Astrocyte of the spinal cord (primary cell): ENCODE measurements at regions not wholly inside any gene's neighbourhood (a gene's known extent, or its start where the extent isn't known, plus 50 kb on each side); places are given as distances from the start of the nearest gene placed in this dataset.

Experiments
- DNase-seq: peaks from one replicate; pipeline ENCODE4 v3.0.0; 2011; ENCODE audit warnings: low read depth, low spot score
- H3K4me3 ChIP-seq: 2 replicates; pipeline ENCODE4 v1.5.1; 2011; ENCODE audit warnings: low read depth, mild to moderate bottlenecking, low read length, moderate library complexity
- in situ Hi-C: cut with HindIII; loops from 2 replicates; pipeline ENCODE4 v1.10.0; 2017; ENCODE audit warnings: low sequenced_read_pairs
- TF ChIP-seq, protein P1 (sequence below): IDR thresholded peaks from 2 replicates; pipeline ENCODE4 v1.5.1; 2012; ENCODE audit warnings: low read depth, mild to moderate bottlenecking, low read length, inconsistent platforms

DNA sequence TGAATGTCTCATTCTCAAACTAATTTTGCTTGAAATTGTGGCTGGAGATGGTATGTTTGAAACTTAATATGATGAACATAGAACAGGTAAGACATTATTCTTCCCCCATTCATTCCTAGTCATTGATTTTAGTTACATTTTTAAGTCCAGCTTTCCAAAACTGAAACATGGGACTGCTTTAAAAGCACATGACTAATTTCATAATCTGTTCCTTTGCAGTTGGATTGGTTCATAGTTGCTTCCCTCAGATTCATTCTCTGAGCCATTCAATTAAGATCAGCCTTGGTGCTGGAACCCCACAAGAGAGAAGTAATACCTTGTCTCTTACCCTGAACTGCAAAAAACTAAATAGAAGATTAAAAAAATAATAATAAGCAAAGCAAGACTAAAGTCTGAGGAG, 87.5 kb upstream of the TGFBR2 start:
- no peak for DNase-seq
- no peak overlapping the region for H3K4me3 ChIP-seq
- in situ Hi-C loops, result no loop called here
- TF ChIP-seq, protein P1, sequence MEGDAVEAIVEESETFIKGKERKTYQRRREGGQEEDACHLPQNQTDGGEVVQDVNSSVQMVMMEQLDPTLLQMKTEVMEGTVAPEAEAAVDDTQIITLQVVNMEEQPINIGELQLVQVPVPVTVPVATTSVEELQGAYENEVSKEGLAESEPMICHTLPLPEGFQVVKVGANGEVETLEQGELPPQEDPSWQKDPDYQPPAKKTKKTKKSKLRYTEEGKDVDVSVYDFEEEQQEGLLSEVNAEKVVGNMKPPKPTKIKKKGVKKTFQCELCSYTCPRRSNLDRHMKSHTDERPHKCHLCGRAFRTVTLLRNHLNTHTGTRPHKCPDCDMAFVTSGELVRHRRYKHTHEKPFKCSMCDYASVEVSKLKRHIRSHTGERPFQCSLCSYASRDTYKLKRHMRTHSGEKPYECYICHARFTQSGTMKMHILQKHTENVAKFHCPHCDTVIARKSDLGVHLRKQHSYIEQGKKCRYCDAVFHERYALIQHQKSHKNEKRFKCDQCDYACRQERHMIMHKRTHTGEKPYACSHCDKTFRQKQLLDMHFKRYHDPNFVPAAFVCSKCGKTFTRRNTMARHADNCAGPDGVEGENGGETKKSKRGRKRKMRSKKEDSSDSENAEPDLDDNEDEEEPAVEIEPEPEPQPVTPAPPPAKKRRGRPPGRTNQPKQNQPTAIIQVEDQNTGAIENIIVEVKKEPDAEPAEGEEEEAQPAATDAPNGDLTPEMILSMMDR, result no peak

DNA sequence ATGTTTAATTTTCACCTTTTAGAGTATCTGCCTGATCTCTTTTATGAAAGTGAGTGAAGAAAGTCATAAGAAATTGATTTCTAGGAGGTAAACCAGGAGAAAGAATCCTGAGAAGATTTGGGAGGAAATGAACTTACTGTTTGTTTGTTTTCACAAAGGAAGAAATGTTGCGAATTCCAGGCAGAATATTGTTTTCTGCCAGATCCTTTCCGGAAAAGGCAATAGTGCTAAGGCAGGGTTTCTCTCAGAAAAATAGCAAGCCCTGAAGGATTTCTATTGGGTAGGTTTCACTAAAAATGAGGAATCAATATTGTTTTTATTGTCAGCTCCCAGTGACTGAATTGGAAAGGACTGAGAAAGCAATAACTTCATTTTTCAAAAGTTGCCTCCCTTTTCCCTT, 85.7 kb upstream of the TGFBR2 start:
- no peak overlapping the region for H3K4me3 ChIP-seq
- in situ Hi-C loops, result no loop called here
- TF ChIP-seq, protein P1, result no peak
- DNase-seq, result no peak

DNA sequence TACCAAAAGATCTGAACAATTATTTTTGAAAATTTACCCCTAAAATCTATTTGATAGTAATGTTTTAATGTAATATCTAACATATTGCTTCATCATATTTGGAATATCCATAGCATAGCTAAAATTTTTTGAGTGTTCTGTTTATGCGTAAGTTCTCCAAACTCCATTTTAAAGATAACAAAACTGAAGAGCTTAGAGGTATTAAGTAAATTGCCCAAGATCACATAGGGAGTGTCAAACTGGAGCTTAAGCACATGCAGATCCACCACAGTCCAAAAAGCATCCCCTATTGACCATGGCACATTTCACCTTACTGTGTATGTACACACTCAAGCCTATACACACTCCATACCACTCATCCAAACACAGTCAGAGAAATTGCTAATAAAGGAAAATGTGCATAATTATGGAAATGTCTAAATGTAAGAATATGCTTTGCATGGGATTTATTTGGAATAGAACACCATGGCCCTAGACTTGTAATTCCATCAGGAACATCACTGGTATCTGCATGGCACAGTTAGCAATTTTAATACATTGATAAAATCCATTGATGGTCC, 85.2 kb upstream of the TGFBR2 start:
- H3K4me3 ChIP-seq, result no peak overlapping the region
- in situ Hi-C loops, result no loop called here
- DNase-seq, result no peak
- TF ChIP-seq, protein P1, result no peak

DNA sequence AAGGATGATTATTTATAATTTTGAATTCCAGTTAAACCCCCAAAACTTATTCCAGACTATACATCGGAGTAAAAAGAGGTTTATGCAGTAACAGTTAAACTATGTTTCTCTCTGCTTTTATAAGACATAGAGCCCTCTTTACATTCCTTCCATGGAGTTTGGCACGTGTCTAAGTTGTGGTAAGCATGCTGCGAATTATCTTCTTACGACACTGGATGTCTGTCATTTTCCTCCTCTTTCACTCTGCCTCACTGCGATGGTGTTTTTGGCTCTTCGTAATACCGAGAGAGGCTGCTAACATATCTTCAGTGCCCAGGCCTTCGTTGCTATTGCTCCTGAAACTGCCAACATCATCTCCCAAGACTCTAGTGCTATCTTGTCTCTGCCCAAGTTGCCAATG, 83.9 kb upstream of the TGFBR2 start:
- no peak overlapping the region for H3K4me3 ChIP-seq
- TF ChIP-seq, protein P1, result no peak
- DNase-seq, result no peak
- in situ Hi-C loops, result no loop called here

DNA sequence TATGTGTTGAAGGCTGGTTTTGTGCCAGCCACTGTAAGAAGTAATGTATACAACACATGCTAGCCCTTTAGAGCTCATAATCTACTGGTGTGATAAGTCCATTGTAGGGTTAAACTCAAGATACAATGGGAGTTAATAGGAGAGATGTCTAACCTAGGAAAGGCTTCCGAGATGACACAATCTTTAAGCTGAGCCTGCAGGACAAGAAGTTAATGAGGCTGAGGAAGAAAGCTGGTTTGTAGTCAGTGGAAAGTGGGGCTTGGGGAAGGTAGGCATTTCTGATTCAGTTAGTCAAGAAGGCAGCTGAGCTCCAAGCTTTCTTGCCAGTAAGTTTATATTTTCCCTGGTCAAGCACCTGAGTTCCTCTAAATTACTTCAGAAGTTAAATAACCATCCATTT, 83.0 kb upstream of the TGFBR2 start:
- TF ChIP-seq, protein P1, result no peak

DNA sequence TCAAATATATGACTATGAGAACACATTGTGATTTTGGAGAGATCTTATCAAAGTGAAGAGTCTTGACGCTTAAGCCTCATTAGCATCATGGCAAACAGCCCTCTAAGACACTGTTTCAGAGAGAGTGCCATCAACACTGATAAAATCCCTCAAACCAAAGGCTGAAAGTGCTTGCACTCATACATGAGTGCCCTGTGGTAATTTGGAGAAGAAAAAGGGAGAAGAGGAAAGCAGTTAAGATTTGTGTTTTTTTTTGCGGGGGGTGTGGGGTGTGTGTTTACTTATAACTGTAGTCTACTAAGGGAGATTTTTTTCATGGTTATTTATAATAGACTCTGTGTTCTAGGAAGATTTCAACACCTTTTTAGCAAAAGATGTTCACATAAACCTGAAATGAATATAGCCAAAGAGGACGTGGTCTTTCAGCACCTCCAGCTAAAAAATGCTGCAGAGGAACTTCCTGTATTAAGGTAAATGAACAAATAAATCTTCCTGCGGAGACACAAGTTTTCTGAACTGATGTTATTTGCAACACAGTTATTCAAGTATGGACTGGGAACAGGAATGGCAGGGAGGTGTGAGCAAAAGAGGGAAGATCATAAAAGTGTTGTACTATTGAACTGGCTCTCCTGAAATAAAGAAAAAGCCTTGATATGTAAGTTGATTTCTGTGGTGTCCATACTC, 81.9 kb upstream of the TGFBR2 start:
- TF ChIP-seq, protein P1, result no peak
- in situ Hi-C loops, result no loop called here
- no peak for DNase-seq
- no peak overlapping the region for H3K4me3 ChIP-seq

More for the DNA sequence above, 83.0 kb upstream of the TGFBR2 start:
- no peak for DNase-seq
- in situ Hi-C loops, result no loop called here
- H3K4me3 ChIP-seq, result no peak overlapping the region
